Liver (tissue), 7 donors: ENCODE measurements at regions not wholly inside any gene's neighbourhood (a gene's known extent, or its start where the extent isn't known, plus 50 kb on each side); places are given as distances from the start of the nearest gene placed in this dataset.

Source experiments
- DNase-seq: peaks from one replicate; pipeline ENCODE4 v3.0.0-alpha.2; 2017; ENCODE audit warnings: low spot score
- H3K27ac ChIP-seq, 2 donors: one replicate each; pipeline ENCODE4 v1.7.0; 2013; ENCODE audit warnings: inconsistent platforms in 2 of 2, low read length in 2 of 2, control low read depth in 1 of 2, low read depth in 1 of 2, mild to moderate bottlenecking in 1 of 2
- H3K27me3 ChIP-seq, 4 donors: one replicate each; pipeline versions ENCODE4 v1.6.1 to v1.7.0; 2013; ENCODE audit warnings: low read length in 3 of 4, inconsistent platforms in 1 of 4, mild to moderate bottlenecking in 1 of 4, moderate library complexity in 1 of 4; ENCODE audit not compliant: control insufficient read depth in 4 of 4, insufficient read depth in 4 of 4
- H3K36me3 ChIP-seq, 4 donors: one replicate each; pipeline versions ENCODE4 v1.6.1 to v1.7.0; 2013; ENCODE audit warnings: low read length in 3 of 4, mild to moderate bottlenecking in 3 of 4, low read depth in 1 of 4, moderate library complexity in 1 of 4; ENCODE audit not compliant: control insufficient read depth in 4 of 4, insufficient read depth in 3 of 4
- H3K4me1 ChIP-seq, 4 donors: one replicate each; pipeline versions ENCODE4 v1.6.1 to v1.7.0; 2013; ENCODE audit warnings: low read length in 3 of 4, mild to moderate bottlenecking in 3 of 4, moderate library complexity in 1 of 4; ENCODE audit not compliant: control insufficient read depth in 4 of 4, insufficient read depth in 4 of 4
- H3K4me3 ChIP-seq, 3 donors: one replicate each; pipeline versions ENCODE4 v1.6.1 to v1.7.0; 2013; ENCODE audit warnings: low read length in 3 of 3, control low read depth in 1 of 3, low read depth in 1 of 3, mild to moderate bottlenecking in 1 of 3
- H3K9ac ChIP-seq, 2 donors: one replicate each; pipeline ENCODE4 v1.7.0; 2013; ENCODE audit warnings: low read length in 2 of 2, mild to moderate bottlenecking in 2 of 2, moderate library complexity in 2 of 2, control low read depth in 1 of 2, low read depth in 1 of 2
- H3K9me3 ChIP-seq, 4 donors: one replicate each; pipeline versions ENCODE4 v1.6.1 to v1.7.0; 2013; ENCODE audit warnings: low read length in 3 of 4; ENCODE audit not compliant: control insufficient read depth in 4 of 4
- FOXA1 ChIP-seq: IDR thresholded peaks from 2 replicates; pipeline ENCODE4 v1.6.1; 2016; ENCODE audit warnings: antibody characterized with exemption
- FOXA2 ChIP-seq: IDR thresholded peaks from 2 replicates; pipeline ENCODE4 v1.6.1; 2016; ENCODE audit warnings: antibody characterized with exemption
- HNF4A ChIP-seq, 2 donors: conservative IDR thresholded peaks; 2 replicates each; pipeline ENCODE4 v1.6.1; 2016; ENCODE audit warnings: antibody characterized with exemption in 2 of 2, mild to moderate bottlenecking in 2 of 2
- RXRA ChIP-seq, 2 donors: IDR thresholded peaks; 2 replicates each; pipeline ENCODE4 v1.6.1; 2017 to 2018; ENCODE audit warnings: antibody characterized with exemption in 2 of 2, mild to moderate bottlenecking in 1 of 2
- WGBS: extraction: QIAGEN DNeasy Blood & Tissue Kit; methylation state at CpG from one replicate; pipeline ENCODE4 v1.1.7; 2013; 5-methylcytosine and 5-hydroxymethylcytosine counted together
- TF ChIP-seq, protein P1 (sequence below): IDR thresholded peaks from 2 replicates; pipeline ENCODE4 v1.6.1; 2016; ENCODE audit warnings: antibody characterized with exemption
- donor health status: healthy.
- donor health status: healthy.
- donor health status: healthy.
- donor health status: healthy.

DNA sequence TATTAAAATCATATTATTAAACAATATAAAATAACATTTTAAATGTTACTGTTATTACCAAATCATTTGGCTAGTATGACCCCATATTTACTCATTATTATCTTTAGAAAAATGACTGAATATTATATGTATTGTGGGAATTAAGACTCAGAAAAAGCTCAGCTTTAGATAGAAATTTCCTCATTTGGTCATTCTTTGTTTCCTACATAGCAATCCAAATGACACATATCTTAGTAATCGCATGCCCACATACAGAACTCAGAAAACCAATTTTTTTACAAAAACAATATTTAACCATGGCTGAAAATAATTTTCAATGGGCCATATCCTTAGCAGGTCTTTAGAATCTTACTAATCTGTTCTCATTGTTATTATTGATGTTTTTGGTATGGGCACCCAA, 53.8 kb upstream of the TSLP start:
- Histone ChIP-seq H3K4me1 (no peaks in the 10 kb centered on the region), H3K36me3 (no peaks in the 10 kb centered on the region), H3K27me3 (no peaks in the 10 kb centered on the region), H3K27ac (no peak overlapping the region), H3K9me3 (no peaks in the 10 kb centered on the region), H3K4me3 (no peak overlapping the region), H3K9ac (no peak overlapping the region)
- DNase-seq: no peak
- TF ChIP-seq FOXA2 (no peak), FOXA1 (no peak), HNF4A (conservative IDR thresholded peaks at IDR 0.05) (no peak), RXRA (IDR thresholded peaks at IDR 0.05) (no peak)
- TF ChIP-seq, protein P1, sequence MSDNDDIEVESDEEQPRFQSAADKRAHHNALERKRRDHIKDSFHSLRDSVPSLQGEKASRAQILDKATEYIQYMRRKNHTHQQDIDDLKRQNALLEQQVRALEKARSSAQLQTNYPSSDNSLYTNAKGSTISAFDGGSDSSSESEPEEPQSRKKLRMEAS: no peak
- WGBS: 92% methylated on average over 1 of the region's 1 CpG
